GM12801 (cell line): ENCODE measurements at regions not wholly inside any gene's neighbourhood (a gene's known extent, or its start where the extent isn't known, plus 50 kb on each side); places are given as distances from the start of the nearest gene placed in this dataset.

Experiments
- CTCF ChIP-seq: IDR thresholded peaks from one replicate; pipeline ENCODE4 v1.5.1; 2011; ENCODE audit warnings: control low read depth; ENCODE audit not compliant: insufficient read length; ENCODE audit errors: extremely low read depth

GRCh38 chr9:4435197-4435596, 55.1 kb upstream of the SLC1A1 start:
- TF ChIP-seq CTCF: no peak

- TF ChIP-seq CTCF: no peak
Measured at GRCh38 chr9:4433379-4433778, 56.9 kb upstream of the SLC1A1 start.

- TF ChIP-seq CTCF: no peak
Measured at GRCh38 chr9:4430432-4431261, 59.6 kb upstream of the SLC1A1 start.

- no peak for TF ChIP-seq CTCF
Measured at GRCh38 chr9:4425319-4426045, 64.8 kb upstream of the SLC1A1 start.

GRCh38 chr9:4424891-4425290, 65.4 kb upstream of the SLC1A1 start:
- no peak for TF ChIP-seq CTCF

- no peak for TF ChIP-seq CTCF
Measured at GRCh38 chr9:4424038-4424437, 66.2 kb upstream of the SLC1A1 start.

GRCh38 chr9:4423207-4423610, 67.1 kb upstream of the SLC1A1 start:
- no peak for TF ChIP-seq CTCF
